ENCODE measurements at regions not wholly inside any gene's neighbourhood (a gene's known extent, or its start where the extent isn't known, plus 50 kb on each side); places are given as distances from the start of the nearest gene placed in this dataset.
A peak's percentile ranks its signal among the peaks of the same experiment; 100 is the strongest.

DNA sequence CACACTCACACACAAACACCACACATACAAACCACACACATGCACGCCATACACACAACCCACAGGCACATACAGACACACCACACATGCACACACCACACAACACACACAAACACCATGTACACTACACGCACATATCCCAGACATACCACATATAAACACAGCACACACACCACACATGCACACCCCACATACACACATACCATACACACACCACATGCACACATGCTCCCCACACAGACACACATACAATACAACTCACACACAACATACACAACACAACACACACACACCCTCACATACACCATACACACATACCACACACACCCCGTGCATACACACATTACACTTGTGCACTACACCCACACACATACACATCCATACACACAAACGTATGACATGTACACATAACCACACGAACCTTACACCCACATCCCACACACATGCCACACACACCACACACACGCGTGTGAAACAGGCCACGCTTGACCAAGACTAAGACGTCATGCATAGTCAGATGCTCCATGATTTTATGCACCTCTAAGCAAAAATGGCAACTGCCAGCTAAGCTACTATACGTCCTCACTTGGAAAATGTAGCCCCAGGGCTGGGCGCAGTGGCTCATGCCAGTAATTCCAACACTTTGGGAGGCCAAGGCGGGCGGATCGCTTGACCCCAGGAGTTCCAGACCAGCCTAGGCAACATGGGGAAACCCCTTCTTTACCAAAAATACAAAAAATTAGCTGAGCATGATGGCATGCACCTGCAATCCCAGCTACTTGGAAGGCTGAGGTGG, 77.4 kb upstream of the TMPRSS2 start:
- H3K27ac Mint-ChIP-seq (ENCODE audit: unreplicated experiment): no peak overlapping the region
- H3K27me3 Mint-ChIP-seq (ENCODE audit: unreplicated experiment): peaks cover 6% of the 10 kb centered on the region
- H3K36me3 Mint-ChIP-seq (ENCODE audit: unreplicated experiment): no peaks in the 10 kb centered on the region
- H3K9me3 Mint-ChIP-seq (ENCODE audit: unreplicated experiment): peaks cover 5% of the 10 kb centered on the region
- DNase-seq (ENCODE audit: extremely low spot score, unreplicated experiment): no peak
- no peak overlapping the region for H3K4me3 Mint-ChIP-seq (ENCODE audit: unreplicated experiment)
- peaks cover 12% of the 10 kb centered on the region for H3K4me1 Mint-ChIP-seq (ENCODE audit: unreplicated experiment)
- TF ChIP-seq, protein P1, sequence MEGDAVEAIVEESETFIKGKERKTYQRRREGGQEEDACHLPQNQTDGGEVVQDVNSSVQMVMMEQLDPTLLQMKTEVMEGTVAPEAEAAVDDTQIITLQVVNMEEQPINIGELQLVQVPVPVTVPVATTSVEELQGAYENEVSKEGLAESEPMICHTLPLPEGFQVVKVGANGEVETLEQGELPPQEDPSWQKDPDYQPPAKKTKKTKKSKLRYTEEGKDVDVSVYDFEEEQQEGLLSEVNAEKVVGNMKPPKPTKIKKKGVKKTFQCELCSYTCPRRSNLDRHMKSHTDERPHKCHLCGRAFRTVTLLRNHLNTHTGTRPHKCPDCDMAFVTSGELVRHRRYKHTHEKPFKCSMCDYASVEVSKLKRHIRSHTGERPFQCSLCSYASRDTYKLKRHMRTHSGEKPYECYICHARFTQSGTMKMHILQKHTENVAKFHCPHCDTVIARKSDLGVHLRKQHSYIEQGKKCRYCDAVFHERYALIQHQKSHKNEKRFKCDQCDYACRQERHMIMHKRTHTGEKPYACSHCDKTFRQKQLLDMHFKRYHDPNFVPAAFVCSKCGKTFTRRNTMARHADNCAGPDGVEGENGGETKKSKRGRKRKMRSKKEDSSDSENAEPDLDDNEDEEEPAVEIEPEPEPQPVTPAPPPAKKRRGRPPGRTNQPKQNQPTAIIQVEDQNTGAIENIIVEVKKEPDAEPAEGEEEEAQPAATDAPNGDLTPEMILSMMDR (IDR thresholded peaks at IDR 0.05): no peak

DNA sequence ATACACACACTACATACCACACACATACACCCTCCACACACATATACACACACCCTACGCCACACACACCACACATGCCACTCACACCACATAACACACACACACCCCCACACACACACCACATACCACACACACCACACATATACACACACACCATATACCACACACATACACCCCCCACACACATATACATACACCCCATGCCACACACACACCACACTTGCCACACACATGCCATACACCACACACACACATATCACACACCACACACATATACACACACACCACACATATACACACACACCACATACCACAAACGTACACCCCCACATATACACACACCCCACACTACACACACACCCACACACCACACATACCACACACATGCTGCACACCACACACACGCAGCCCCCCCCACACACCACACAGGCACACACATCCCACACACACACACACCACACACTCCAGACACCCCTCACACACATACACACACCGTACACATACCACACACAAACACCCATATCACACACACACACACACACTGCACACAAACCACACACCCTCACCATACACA, 76.7 kb upstream of the TMPRSS2 start:
- Mint-ChIP-seq H3K27me3 (ENCODE audit: unreplicated experiment) (peaks cover 7% of the 10 kb centered on the region), H3K9me3 (ENCODE audit: unreplicated experiment) (peaks cover 5% of the 10 kb centered on the region), H3K27ac (ENCODE audit: unreplicated experiment) (no peak overlapping the region), H3K4me3 (ENCODE audit: unreplicated experiment) (no peak overlapping the region), H3K4me1 (ENCODE audit: unreplicated experiment) (peaks cover 12% of the 10 kb centered on the region), H3K36me3 (ENCODE audit: unreplicated experiment) (no peaks in the 10 kb centered on the region)
- TF ChIP-seq, protein P1 (IDR thresholded peaks at IDR 0.05): no peak
- DNase-seq (ENCODE audit: extremely low spot score, unreplicated experiment): no peak

DNA sequence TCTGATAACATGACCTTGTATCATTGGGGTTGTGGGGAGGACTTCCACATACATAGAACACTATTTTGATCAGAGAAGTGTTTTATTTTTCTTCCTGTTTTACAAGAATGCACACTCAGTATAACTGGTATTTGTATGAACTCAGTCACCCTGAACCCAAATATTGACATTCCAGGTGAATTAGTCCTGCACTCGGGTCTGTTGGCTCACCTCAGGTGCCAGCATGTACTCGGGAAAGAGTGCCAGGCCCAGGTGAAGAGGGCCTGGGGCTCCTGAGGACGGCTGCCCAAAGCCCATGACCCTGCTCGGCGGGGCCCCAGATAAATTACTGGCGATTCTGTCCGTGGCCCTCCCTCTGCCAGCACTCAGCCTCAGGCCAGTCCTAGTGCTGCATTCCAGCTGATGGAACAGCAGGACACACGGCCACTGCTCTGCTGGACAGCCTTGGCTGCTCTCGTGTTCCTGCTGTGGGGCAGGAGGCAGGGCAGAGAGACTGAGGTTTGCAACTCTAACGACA, 75.4 kb upstream of the TMPRSS2 start:
- TF ChIP-seq, protein P1 (IDR thresholded peaks at IDR 0.05): no peak
- Mint-ChIP-seq H3K4me3 (ENCODE audit: unreplicated experiment) (no peak overlapping the region), H3K36me3 (ENCODE audit: unreplicated experiment) (no peaks in the 10 kb centered on the region), H3K27ac (ENCODE audit: unreplicated experiment) (peak overlapping the region; percentile 61), H3K9me3 (ENCODE audit: unreplicated experiment) (peaks cover 16% of the 10 kb centered on the region), H3K27me3 (ENCODE audit: unreplicated experiment) (peaks cover 11% of the 10 kb centered on the region), H3K4me1 (ENCODE audit: unreplicated experiment) (peaks cover 12% of the 10 kb centered on the region)
- DNase-seq (ENCODE audit: extremely low spot score, unreplicated experiment): no peak

DNA sequence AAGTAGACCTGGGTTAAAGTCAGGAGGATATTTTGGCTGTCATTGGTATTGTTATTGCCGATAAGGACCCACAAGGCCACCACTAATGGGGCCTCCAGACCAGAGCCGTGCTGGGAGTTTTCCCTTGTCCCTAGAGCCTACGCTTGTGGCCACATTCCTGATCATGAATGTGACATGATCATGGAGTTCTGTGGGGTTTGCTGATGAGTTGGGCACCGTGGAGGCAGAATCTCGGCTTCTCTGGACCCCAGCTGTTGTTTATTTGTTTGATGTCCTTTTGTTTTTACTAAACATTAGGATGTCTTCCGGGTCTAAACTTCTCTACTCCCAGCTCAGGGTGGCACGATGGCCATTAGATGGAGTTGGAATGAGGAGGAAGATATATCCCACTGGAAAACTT, 74.9 kb upstream of the TMPRSS2 start:
- H3K27ac Mint-ChIP-seq (ENCODE audit: unreplicated experiment): no peak overlapping the region
- peaks cover 12% of the 10 kb centered on the region for H3K27me3 Mint-ChIP-seq (ENCODE audit: unreplicated experiment)
- peaks cover 20% of the 10 kb centered on the region for H3K9me3 Mint-ChIP-seq (ENCODE audit: unreplicated experiment)
- TF ChIP-seq, protein P1 (IDR thresholded peaks at IDR 0.05): no peak
- H3K4me3 Mint-ChIP-seq (ENCODE audit: unreplicated experiment): no peak overlapping the region
- peaks cover 3% of the 10 kb centered on the region for H3K36me3 Mint-ChIP-seq (ENCODE audit: unreplicated experiment)
- peaks cover 12% of the 10 kb centered on the region for H3K4me1 Mint-ChIP-seq (ENCODE audit: unreplicated experiment)
- no peak for DNase-seq (ENCODE audit: extremely low spot score, unreplicated experiment)

DNA sequence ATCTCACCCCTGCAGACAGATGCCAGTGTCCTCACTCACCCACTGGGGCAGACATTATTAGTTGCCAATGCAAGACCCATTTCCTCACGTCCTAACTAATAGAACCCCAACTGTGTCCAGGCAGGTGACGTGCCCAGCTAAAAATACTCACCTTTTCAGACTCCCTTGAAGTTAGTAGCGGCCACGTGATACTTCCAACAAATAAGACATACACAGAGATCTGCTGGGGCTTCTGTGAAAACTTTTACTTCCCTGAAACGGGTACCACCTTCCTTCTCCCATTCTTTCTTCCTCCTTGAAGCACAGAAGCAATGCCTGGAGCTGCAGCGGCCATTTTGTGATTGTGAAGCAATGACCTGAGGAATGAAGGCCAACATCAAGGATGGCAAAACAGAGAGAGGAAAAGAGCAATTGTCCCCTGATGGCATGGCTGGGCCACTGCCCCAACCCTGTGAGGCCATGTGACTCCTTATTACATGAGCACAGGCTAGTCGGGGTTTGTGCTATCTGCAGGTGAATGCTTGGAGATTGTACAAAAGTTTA, 74.4 kb upstream of the TMPRSS2 start:
- TF ChIP-seq, protein P1 (IDR thresholded peaks at IDR 0.05): no peak

More for the DNA sequence above, 74.4 kb upstream of the TMPRSS2 start:
- peaks cover 3% of the 10 kb centered on the region for H3K36me3 Mint-ChIP-seq (ENCODE audit: unreplicated experiment)
- no peak overlapping the region for H3K4me3 Mint-ChIP-seq (ENCODE audit: unreplicated experiment)
- no peak for DNase-seq (ENCODE audit: extremely low spot score, unreplicated experiment)
- H3K27ac Mint-ChIP-seq (ENCODE audit: unreplicated experiment): no peak overlapping the region
- peaks cover 19% of the 10 kb centered on the region for H3K9me3 Mint-ChIP-seq (ENCODE audit: unreplicated experiment)
- H3K27me3 Mint-ChIP-seq (ENCODE audit: unreplicated experiment): peaks cover 10% of the 10 kb centered on the region
- peaks cover 12% of the 10 kb centered on the region for H3K4me1 Mint-ChIP-seq (ENCODE audit: unreplicated experiment)

All from osteocyte (in vitro differentiated cells).